Esophagus squamous epithelium (tissue), 5 donors: ENCODE measurements at regions not wholly inside any gene's neighbourhood (a gene's known extent, or its start where the extent isn't known, plus 50 kb on each side); places are given as distances from the start of the nearest gene placed in this dataset.

Experiments used
- DNase-seq: peaks from one replicate; lab custom pipeline; 2025; lab: John Stamatoyannopoulos, UW
- H3K27ac ChIP-seq, 4 donors: fragments of 200-600 bp; sonication (generic); one replicate each; pipeline ENCODE4 v1.5.1; 2016 to 2019; ENCODE audit warnings: mild to moderate bottlenecking in 1 of 4
- H3K27me3 ChIP-seq, 4 donors: fragments of 200-600 bp; sonication (generic); 1 replicate in 3 of 4; 2 replicates in 1 of 4; pipeline versions ENCODE4 v1.5.1 to v1.6.0; 2017 to 2021; ENCODE audit warnings: antibody characterized with exemption in 1 of 4
- H3K36me3 ChIP-seq, 3 donors: fragments of 200-600 bp; sonication (generic); one replicate each; pipeline ENCODE4 v1.5.1; 2016 to 2019
- H3K4me1 ChIP-seq, 3 donors: fragments of 200-600 bp; sonication (generic); one replicate each; pipeline ENCODE4 v1.5.1; 2017 to 2019
- H3K4me3 ChIP-seq, 4 donors: fragments of 200-600 bp; sonication (generic); 1 replicate in 3 of 4; 2 replicates in 1 of 4; pipeline ENCODE4 v1.5.1; 2016 to 2019; ENCODE audit warnings: mild to moderate bottlenecking in 2 of 4, moderate library complexity in 1 of 4
- H3K9me3 ChIP-seq, 3 donors: fragments of 200-600 bp; sonication (generic); one replicate each; pipeline ENCODE4 v1.5.1; 2016 to 2019
- POLR2A ChIP-seq, 4 donors: fragments of 450-650 bp; IDR thresholded peaks; one replicate each; pipeline ENCODE4 v1.6.1; 2017; ENCODE audit warnings: antibody characterized with exemption in 4 of 4, mild to moderate bottlenecking in 4 of 4, moderate library complexity in 3 of 4
- WGBS, 2 donors: methylation state at CpG; one replicate each; pipeline ENCODE4 v1.1.5; 2018; 5-methylcytosine and 5-hydroxymethylcytosine counted together
- intact Hi-C: fragments of 100-400 bp; cut with DNase I; formaldehyde crosslinking; loops from one replicate; pipeline ENCODE4 v1.15.0; 2022
- TF ChIP-seq, protein P1 (sequence below), 6 experiments: fragments of 450-650 bp in 4 of 6; fragments of 200-600 bp in 2 of 6; sonication (generic) in 2 of 6; IDR thresholded peaks; one replicate each; pipeline ENCODE4 v1.5.1; 2016 to 2019; ENCODE audit warnings: antibody characterized with exemption in 6 of 6, mild to moderate bottlenecking in 4 of 6, moderate library complexity in 4 of 6
- donor health status: DM: yes; HTN: yes; CAD: no.

DNA sequence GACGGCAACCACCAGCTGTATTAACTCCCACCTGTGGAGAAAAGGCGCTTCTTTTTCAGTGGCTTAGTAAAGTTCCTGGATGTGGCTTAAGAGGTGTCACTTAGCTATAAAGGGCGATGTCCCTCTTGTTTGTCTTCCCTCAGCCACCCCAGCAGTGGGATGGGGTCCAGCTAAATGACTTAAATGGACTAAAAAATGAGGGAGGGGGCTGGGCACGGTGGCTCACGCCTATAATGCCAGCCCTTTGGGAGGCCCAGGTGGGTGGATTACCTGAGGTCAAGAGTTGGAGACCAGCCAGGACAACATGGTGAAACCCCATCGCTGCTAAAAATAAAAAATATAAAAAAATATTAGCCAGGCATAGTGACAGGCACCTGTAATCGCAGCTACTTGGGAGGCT, 667.5 kb upstream of the RBFOX1 start:
- Histone ChIP-seq H3K27me3 (no peaks in the 10 kb centered on the region), H3K4me3 (no peak overlapping the region), H3K27ac (no peak overlapping the region), H3K4me1 (no peaks in the 10 kb centered on the region), H3K36me3 (no peaks in the 10 kb centered on the region), H3K9me3 (no peaks in the 10 kb centered on the region)
- 73 to 78% methylated on average over 7 of the region's 7 CpGs for WGBS, 2 donors
- intact Hi-C loops: no loop called here
- no peak for DNase-seq
- TF ChIP-seq, protein P1, sequence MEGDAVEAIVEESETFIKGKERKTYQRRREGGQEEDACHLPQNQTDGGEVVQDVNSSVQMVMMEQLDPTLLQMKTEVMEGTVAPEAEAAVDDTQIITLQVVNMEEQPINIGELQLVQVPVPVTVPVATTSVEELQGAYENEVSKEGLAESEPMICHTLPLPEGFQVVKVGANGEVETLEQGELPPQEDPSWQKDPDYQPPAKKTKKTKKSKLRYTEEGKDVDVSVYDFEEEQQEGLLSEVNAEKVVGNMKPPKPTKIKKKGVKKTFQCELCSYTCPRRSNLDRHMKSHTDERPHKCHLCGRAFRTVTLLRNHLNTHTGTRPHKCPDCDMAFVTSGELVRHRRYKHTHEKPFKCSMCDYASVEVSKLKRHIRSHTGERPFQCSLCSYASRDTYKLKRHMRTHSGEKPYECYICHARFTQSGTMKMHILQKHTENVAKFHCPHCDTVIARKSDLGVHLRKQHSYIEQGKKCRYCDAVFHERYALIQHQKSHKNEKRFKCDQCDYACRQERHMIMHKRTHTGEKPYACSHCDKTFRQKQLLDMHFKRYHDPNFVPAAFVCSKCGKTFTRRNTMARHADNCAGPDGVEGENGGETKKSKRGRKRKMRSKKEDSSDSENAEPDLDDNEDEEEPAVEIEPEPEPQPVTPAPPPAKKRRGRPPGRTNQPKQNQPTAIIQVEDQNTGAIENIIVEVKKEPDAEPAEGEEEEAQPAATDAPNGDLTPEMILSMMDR (IDR thresholded peaks at IDR 0.05): no peak
- TF ChIP-seq POLR2A (IDR thresholded peaks at IDR 0.05): no peak

DNA sequence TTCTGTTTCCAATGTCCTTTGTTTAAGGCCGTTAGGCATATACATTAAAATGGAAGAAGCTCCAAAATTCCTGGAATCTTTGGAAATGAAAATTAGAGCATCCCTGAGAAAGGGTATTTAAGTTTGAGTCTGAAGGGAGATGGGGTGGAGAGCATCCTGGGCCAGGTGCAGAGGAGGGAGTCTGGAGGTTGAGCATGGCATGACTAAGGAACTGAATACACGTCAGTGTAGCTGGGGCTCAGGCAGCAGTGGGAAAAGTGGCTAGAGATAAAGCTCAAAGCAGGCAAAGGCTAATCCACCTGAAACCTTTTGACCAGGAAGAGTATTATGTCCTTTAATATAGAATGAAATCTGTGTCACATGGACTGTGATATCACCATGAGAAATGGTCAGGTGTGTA, 669.0 kb upstream of the RBFOX1 start:
- Histone ChIP-seq H3K4me3 (no peak overlapping the region), H3K9me3 (no peaks in the 10 kb centered on the region), H3K4me1 (no peaks in the 10 kb centered on the region), H3K36me3 (no peaks in the 10 kb centered on the region), H3K27me3 (peaks cover 0 to 8% (median 0%) of the 10 kb centered on the region in 4 donors), H3K27ac (no peak overlapping the region)
- TF ChIP-seq, protein P1 (IDR thresholded peaks at IDR 0.05): no peak
- TF ChIP-seq POLR2A (IDR thresholded peaks at IDR 0.05): no peak
- WGBS, 2 donors: 40 to 46% methylated on average over 2 of the region's 2 CpGs
- no peak for DNase-seq
- intact Hi-C loops: no loop called here

DNA sequence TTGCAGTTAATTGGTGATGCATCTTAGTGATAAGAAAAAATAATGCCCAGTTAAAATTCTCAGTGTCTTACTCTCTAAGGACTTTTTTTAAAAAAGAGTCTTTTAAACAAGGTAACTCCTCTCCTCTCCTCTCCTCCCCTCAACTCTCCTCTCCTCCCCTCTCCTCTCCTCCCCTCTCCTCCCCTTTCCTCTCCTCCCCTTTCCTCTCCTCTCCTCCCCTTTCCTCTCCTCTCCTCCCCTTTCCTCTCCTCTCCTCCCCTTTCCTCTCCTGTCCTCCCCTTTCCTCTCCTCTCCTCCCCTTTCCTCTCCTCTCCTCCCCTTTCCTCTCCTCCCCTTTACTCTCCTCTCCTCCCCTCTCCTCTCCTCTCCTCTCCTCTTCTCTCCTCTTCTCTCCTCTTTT, 675.9 kb upstream of the RBFOX1 start:
- Histone ChIP-seq H3K9me3 (no peaks in the 10 kb centered on the region), H3K27me3 (peaks cover 0 to 9% (median 0%) of the 10 kb centered on the region in 4 donors), H3K4me1 (no peaks in the 10 kb centered on the region), H3K4me3 (no peak overlapping the region), H3K36me3 (no peaks in the 10 kb centered on the region), H3K27ac (no peak overlapping the region)
- intact Hi-C loops: no loop called here
- DNase-seq: no peak
- TF ChIP-seq, protein P1 (IDR thresholded peaks at IDR 0.05): no peak
- no peak for TF ChIP-seq POLR2A (IDR thresholded peaks at IDR 0.05)

DNA sequence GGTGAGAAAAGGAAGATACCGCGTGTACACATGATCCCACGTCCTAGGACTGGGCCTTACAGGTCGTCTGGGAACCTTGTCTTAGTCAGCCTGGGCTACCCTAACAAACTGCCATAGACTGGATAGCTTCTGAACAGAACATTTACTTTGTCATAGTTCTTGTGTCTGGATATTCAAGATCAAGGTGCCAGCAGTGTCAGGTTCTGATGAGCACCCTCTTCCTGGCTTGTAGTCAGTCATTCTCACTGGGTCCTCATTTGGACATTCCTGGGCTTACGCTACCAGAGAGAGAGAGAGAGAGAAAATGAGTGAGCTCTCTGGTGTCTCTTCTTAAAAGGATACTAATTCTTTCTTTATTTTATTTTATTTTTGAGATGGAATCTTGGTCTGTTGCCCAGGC, 685.8 kb upstream of the RBFOX1 start:
- WGBS, 2 donors: 60 to 77% methylated on average over 5 of the region's 5 CpGs
- TF ChIP-seq POLR2A (IDR thresholded peaks at IDR 0.05): no peak
- TF ChIP-seq, protein P1 (IDR thresholded peaks at IDR 0.05): no peak
- Histone ChIP-seq H3K36me3 (no peaks in the 10 kb centered on the region), H3K9me3 (no peaks in the 10 kb centered on the region), H3K27ac (no peak overlapping the region), H3K4me3 (no peak overlapping the region), H3K27me3 (peaks cover 0 to 38% (median 0%) of the 10 kb centered on the region in 4 donors), H3K4me1 (no peaks in the 10 kb centered on the region)
- intact Hi-C loops: no loop called here
- no peak for DNase-seq

DNA sequence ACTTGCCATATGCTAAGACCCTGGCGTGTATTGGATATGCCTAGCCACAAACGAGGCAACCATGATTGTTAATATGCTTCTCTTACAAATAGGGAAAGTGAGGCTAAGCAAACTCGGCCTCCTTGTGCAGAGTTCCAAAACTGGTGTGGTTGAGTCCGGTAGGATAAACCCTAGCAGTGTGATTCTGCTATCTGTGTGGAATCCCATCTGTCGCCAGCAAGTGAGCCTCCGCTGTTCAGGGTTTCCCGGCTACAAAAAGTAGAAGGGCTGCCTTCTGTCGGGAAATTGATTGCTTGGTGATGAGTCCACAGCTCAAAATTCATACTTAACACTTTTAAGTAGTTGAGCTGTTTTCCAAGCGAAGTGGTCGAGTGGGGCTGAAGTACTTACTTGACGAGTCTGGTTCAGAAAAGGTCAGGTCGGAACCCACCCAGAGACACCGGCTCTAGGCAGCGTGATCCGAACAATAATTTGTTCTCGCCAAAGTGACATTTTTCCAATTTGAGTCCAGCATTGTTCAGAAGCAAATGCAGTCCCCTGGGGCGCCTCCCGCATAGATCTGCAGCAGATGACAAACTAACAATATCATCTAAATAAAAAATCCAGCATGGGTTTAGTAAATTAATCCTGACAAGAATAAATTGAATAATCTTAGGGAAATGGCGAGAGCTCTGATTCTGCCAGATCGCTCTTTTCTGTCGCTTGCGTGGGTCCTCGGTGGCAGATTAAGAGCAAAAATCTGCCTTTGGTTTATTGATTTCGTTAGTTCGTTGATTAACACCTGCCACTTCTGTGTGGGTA, 686.7 kb upstream of the RBFOX1 start:
- TF ChIP-seq, protein P1 (IDR thresholded peaks at IDR 0.05): no peak
- TF ChIP-seq POLR2A (IDR thresholded peaks at IDR 0.05): no peak
- no peak overlapping the region for H3K27ac ChIP-seq
- no peaks in the 10 kb centered on the region for H3K9me3 ChIP-seq
- intact Hi-C loops: no loop called here
- no peaks in the 10 kb centered on the region for H3K36me3 ChIP-seq
- DNase-seq: no peak
- no peak overlapping the region for H3K4me3 ChIP-seq
- H3K27me3 ChIP-seq: peaks cover 0 to 37% (median 0%) of the 10 kb centered on the region in 4 donors
- no peaks in the 10 kb centered on the region for H3K4me1 ChIP-seq
- WGBS, 2 donors: 66 to 72% methylated on average over 20 to 24 of the region's 25 CpGs
